ENCODE measurements at regions not wholly inside any gene's neighbourhood (a gene's known extent, or its start where the extent isn't known, plus 50 kb on each side); places are given as distances from the start of the nearest gene placed in this dataset.

GRCh38 chr12:114894076-114894475 is 210.1 kb upstream of the TBX3 start:
- DNase-seq (ENCODE audit: low spot score in 2 of 2) = no peak
- no peak for TF ChIP-seq POLR2A (IDR thresholded peaks at IDR 0.05)
- no peak for TF ChIP-seq CTCF (IDR thresholded peaks at IDR 0.05)
- H3K4me3 ChIP-seq (ENCODE audit: low read depth, poor library complexity, severe bottlenecking) = no peak overlapping the region
- intact Hi-C loops (cut with DNase I; ENCODE audit: low total_unique reads) = no loop called here
- WGBS, 2 donors = 89 to 93% methylated on average over 3 of the region's 3 CpGs

- no peak for DNase-seq (ENCODE audit: low spot score in 2 of 2)
- no peak overlapping the region for H3K4me3 ChIP-seq (ENCODE audit: low read depth, poor library complexity, severe bottlenecking)
- no peak for TF ChIP-seq POLR2A (IDR thresholded peaks at IDR 0.05)
- 86 to 94% methylated on average over 2 of the region's 2 CpGs for WGBS, 2 donors
- intact Hi-C loops (cut with DNase I; ENCODE audit: low total_unique reads) = no loop called here
Measured at GRCh38 chr12:114888928-114889584, 205.1 kb upstream of the TBX3 start.

DNA sequence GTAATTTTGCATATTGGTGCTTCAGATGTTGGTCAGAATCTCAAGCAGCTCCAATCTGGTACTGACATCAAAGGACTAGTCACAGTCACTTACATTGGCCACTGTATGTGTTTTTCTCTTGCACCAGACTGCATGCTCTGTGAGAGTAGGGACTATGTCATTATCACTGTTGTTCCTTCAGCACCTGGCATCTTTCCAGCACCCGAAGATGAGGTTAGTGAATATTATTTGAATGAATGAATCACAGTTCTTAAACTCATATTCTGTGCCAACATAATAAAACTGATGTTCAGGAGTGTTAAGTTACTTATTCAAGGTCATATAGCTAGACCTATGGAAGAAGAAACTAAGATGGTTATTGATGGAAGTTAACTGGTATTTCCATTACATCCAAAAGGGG is 204.5 kb upstream of the TBX3 start:
- WGBS, 2 donors = 7 to 8% methylated on average over 1 of the region's 1 CpG
- TF ChIP-seq POLR2A (IDR thresholded peaks at IDR 0.05) = no peak
- TF ChIP-seq CTCF (IDR thresholded peaks at IDR 0.05) = no peak
- intact Hi-C loops (cut with DNase I; ENCODE audit: low total_unique reads) = no loop called here

DNA sequence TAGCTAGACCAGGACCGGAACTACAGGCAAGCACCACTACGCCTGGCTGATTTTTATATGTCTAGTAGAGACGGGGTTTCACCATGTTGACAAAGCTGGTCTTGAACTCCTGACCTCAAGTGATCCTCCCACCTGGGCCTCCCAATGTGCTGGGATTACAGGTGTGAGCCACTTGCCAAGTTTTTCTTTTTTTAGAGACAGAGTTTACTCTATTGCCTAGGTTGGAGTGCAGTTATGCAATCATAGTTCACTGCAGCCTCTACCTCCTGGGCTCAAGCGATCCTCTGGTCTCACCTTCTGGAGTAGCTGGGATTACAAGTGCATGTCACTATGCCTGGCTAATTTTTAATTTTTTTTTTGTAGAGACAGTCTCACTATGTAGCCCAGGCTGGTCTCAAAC is 201.5 kb upstream of the TBX3 start:
- WGBS, 2 donors = 94 to 95% methylated on average over 4 of the region's 4 CpGs
- TF ChIP-seq CTCF (IDR thresholded peaks at IDR 0.05) = no peak
- no peak for TF ChIP-seq POLR2A (IDR thresholded peaks at IDR 0.05)
- intact Hi-C loops (cut with DNase I; ENCODE audit: low total_unique reads) = no loop called here
- H3K4me3 ChIP-seq (ENCODE audit: low read depth, poor library complexity, severe bottlenecking) = no peak overlapping the region
- no peak for DNase-seq (ENCODE audit: low spot score in 2 of 2)

More for the DNA sequence above, 204.5 kb upstream of the TBX3 start:
- no peak overlapping the region for H3K4me3 ChIP-seq (ENCODE audit: low read depth, poor library complexity, severe bottlenecking)
- no peak for DNase-seq (ENCODE audit: low spot score in 2 of 2)

DNA sequence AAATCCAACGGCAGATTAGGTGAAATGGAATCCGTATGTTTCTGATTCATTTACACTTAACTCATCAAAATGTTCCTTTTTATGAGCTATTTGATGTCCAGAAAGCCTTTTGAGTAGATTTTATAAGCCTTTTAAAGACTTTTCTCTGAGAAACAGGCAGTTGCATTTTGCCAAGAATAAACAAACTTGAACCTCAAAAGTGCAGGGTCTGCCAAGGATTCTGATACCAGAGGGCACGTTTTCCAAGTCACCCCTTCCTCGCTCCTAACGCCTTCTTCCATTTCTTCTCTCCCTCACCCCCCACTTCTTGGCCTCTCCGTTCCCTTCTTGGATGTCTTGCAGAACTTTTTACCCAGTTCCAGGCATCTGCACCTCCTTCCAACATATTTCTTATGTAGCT is 200.6 kb upstream of the TBX3 start:
- H3K4me3 ChIP-seq (ENCODE audit: low read depth, poor library complexity, severe bottlenecking) = no peak overlapping the region
- 49 to 51% methylated on average over 6 of the region's 6 CpGs for WGBS, 2 donors
- intact Hi-C loops (cut with DNase I; ENCODE audit: low total_unique reads) = no loop called here
- TF ChIP-seq POLR2A (IDR thresholded peaks at IDR 0.05) = no peak
- no peak for TF ChIP-seq CTCF (IDR thresholded peaks at IDR 0.05)
- DNase-seq (ENCODE audit: low spot score in 2 of 2) = no peak

GRCh38 chr12:114882083-114882482 is 198.1 kb upstream of the TBX3 start:
- WGBS, 2 donors = 88 to 92% methylated on average over 4 of the region's 4 CpGs
- intact Hi-C loops (cut with DNase I; ENCODE audit: low total_unique reads) = no loop called here
- no peak overlapping the region for H3K4me3 ChIP-seq (ENCODE audit: low read depth, poor library complexity, severe bottlenecking)
- no peak for DNase-seq (ENCODE audit: low spot score in 2 of 2)
- no peak for TF ChIP-seq POLR2A (IDR thresholded peaks at IDR 0.05)
- no peak for TF ChIP-seq CTCF (IDR thresholded peaks at IDR 0.05)

Measured in lower leg skin (tissue), 4 donors.